Prostate gland (tissue), 2 donors: ENCODE measurements at regions not wholly inside any gene's neighbourhood (a gene's known extent, or its start where the extent isn't known, plus 50 kb on each side); places are given as distances from the start of the nearest gene placed in this dataset.

Experiments
- DNase-seq: peaks from one replicate; pipeline ENCODE4 v3.0.0-alpha.2; 2019; ENCODE audit warnings: low spot score
- H3K27ac ChIP-seq, 2 donors: fragments of 200-600 bp; sonication (generic); 2 replicates each; pipeline ENCODE4 v1.5.1; 2017 to 2019
- H3K27me3 ChIP-seq: fragments of 200-600 bp; sonication (generic); replicated peaks from 2 replicates; pipeline ENCODE4 v1.5.1; 2019; ENCODE audit not compliant: insufficient read depth
- H3K36me3 ChIP-seq, 2 donors: fragments of 200-600 bp; sonication (generic); 1 replicate in 1 of 2; 2 replicates in 1 of 2; pipeline versions ENCODE4 v1.5.1 to v1.8.1; 2017 to 2019
- H3K4me1 ChIP-seq: fragments of 200-600 bp; sonication (generic); replicated peaks from 2 replicates; pipeline ENCODE4 v1.5.1; 2019
- H3K4me3 ChIP-seq, 2 donors: fragments of 200-600 bp; sonication (generic); 2 replicates each; pipeline ENCODE4 v1.5.1; 2017 to 2019
- H3K9me3 ChIP-seq: fragments of 200-600 bp; sonication (generic); 2 replicates; pipeline ENCODE4 v1.5.1; 2017
- POLR2A ChIP-seq: fragments of 450-650 bp; IDR thresholded peaks from one replicate; pipeline ENCODE4 v1.6.1; 2016; ENCODE audit warnings: antibody characterized with exemption, mild to moderate bottlenecking
- POLR2AphosphoS5 ChIP-seq: sonication (generic); formaldehyde crosslinking; IDR thresholded peaks from one replicate; pipeline ENCODE4 v1.6.1; 2017; ENCODE audit warnings: antibody characterized with exemption
- WGBS: methylation state at CpG from one replicate; pipeline ENCODE4 v1.1.5; 2018; 5-methylcytosine and 5-hydroxymethylcytosine counted together
- intact Hi-C: fragments of 100-400 bp; cut with DNase I; formaldehyde crosslinking; loops from one replicate; pipeline ENCODE4 v1.14.2; 2022
- TF ChIP-seq, protein P1 (sequence below), 4 experiments: fragments of 200-600 bp in 2 of 4; fragments of 450-650 bp in 2 of 4; sonication (generic) in 2 of 4; IDR thresholded peaks; 1 replicate in 3 of 4; 2 replicates in 1 of 4; pipeline ENCODE4 v1.5.1; 2016 to 2019; ENCODE audit warnings: antibody characterized with exemption in 4 of 4, mild to moderate bottlenecking in 2 of 4, moderate library complexity in 2 of 4

DNA sequence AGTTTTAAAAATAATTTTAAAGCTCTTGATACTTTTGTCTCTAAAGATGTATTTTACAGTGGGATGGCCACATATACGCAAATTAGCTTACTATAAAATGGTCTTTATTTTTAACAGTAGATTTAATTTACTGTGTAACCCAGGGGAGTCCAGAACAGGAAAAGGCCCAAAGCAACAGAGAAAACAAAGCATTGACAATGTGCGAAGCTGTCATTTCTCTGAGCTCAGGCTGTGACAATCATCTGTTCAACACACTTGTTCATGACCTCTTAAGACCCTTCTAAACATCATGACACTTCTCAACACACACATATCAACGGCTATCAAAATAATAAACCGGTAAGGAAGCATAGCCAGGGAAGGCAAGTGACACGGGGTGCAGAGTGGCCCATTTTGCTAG lies 499.6 kb upstream of the MPDZ start:
- no peaks in the 10 kb centered on the region for H3K27me3 ChIP-seq
- TF ChIP-seq POLR2AphosphoS5 (no peak), POLR2A (no peak)
- TF ChIP-seq, protein P1, sequence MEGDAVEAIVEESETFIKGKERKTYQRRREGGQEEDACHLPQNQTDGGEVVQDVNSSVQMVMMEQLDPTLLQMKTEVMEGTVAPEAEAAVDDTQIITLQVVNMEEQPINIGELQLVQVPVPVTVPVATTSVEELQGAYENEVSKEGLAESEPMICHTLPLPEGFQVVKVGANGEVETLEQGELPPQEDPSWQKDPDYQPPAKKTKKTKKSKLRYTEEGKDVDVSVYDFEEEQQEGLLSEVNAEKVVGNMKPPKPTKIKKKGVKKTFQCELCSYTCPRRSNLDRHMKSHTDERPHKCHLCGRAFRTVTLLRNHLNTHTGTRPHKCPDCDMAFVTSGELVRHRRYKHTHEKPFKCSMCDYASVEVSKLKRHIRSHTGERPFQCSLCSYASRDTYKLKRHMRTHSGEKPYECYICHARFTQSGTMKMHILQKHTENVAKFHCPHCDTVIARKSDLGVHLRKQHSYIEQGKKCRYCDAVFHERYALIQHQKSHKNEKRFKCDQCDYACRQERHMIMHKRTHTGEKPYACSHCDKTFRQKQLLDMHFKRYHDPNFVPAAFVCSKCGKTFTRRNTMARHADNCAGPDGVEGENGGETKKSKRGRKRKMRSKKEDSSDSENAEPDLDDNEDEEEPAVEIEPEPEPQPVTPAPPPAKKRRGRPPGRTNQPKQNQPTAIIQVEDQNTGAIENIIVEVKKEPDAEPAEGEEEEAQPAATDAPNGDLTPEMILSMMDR (IDR thresholded peaks at IDR 0.05) = no peak
- H3K36me3 ChIP-seq = no peaks in the 10 kb centered on the region
- no peak for DNase-seq
- WGBS = 94% methylated on average over 5 of the region's 5 CpGs
- H3K4me1 ChIP-seq = no peaks in the 10 kb centered on the region
- H3K27ac ChIP-seq = no peak overlapping the region
- H3K9me3 ChIP-seq = no peaks in the 10 kb centered on the region
- intact Hi-C loops = no loop called here
- no peak overlapping the region for H3K4me3 ChIP-seq

DNA sequence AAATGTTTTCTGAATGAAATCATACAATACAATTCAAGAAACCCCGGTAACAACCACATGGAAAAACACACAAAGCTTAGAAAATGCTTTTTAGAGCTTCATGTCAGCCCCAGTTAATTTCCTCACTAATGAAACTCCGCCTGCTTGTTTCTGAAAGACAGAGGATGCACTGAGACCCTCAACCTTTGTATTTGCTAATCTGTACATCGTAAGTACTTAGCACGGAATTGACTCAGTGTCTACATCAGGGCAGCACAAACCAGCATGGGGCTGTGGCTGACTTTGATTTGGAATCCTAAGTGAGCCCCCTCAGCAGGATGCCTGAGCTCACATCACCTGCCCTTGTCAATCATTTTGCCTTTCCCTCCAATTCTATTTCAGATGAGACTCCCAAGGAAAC lies 499.1 kb upstream of the MPDZ start:
- Histone ChIP-seq H3K36me3 (no peaks in the 10 kb centered on the region), H3K27ac (no peak overlapping the region), H3K4me3 (no peak overlapping the region), H3K9me3 (no peaks in the 10 kb centered on the region), H3K27me3 (no peaks in the 10 kb centered on the region), H3K4me1 (no peaks in the 10 kb centered on the region)
- no peak for DNase-seq
- TF ChIP-seq, protein P1 (IDR thresholded peaks at IDR 0.05) = no peak
- TF ChIP-seq POLR2AphosphoS5 (no peak), POLR2A (no peak)
- intact Hi-C loops = no loop called here
- WGBS = 69% methylated on average over 4 of the region's 4 CpGs

DNA sequence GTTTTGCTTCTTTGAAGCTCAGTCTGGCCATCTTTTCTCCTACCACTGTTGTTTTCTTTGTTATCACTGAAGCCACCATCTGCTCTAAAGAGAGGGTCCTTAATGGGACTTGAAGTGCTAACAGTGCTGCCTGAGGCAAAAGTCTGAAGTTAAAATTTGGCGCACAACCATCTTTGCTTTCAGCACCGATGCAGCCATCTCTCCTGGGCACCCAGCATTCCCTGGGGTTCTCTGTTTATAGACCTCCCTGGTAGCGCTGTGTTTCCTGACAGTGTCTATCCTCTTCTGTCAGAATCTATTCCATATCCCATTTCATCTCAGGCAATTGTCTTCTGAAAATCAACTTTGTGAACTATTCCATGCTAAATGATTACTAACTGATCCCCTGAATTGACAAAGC lies 491.5 kb upstream of the MPDZ start:
- intact Hi-C loops = no loop called here
- no peaks in the 10 kb centered on the region for H3K27me3 ChIP-seq
- 86% methylated on average over 3 of the region's 3 CpGs for WGBS
- no peaks in the 10 kb centered on the region for H3K36me3 ChIP-seq
- no peaks in the 10 kb centered on the region for H3K4me1 ChIP-seq
- TF ChIP-seq, protein P1 (IDR thresholded peaks at IDR 0.05) = no peak
- TF ChIP-seq POLR2AphosphoS5 = no peak
- no peak for TF ChIP-seq POLR2A
- H3K27ac ChIP-seq = no peak overlapping the region
- H3K4me3 ChIP-seq = no peak overlapping the region
- no peaks in the 10 kb centered on the region for H3K9me3 ChIP-seq
- DNase-seq = no peak

DNA sequence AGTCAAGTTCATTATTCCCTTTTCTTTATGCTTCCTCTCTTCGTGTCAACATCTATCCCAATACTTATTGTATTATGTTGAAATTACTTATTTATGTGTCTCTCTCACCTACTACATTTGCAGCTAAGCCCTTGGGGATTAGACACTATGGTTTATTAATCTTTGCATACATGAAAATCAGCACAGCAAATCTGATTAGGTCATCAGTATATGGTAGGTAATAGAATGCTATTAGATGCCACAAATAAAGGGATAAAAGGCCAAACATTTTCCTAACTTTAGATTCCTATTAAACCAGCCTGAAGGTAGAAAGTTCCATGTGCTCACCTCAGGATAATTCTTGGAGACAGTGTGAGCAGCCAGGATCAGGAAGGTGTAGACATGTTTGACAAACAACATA lies 490.1 kb upstream of the MPDZ start:
- no peaks in the 10 kb centered on the region for H3K27me3 ChIP-seq
- intact Hi-C loops = no loop called here
- DNase-seq = no peak
- no peaks in the 10 kb centered on the region for H3K9me3 ChIP-seq
- no peaks in the 10 kb centered on the region for H3K36me3 ChIP-seq
- no peaks in the 10 kb centered on the region for H3K4me1 ChIP-seq
- 83% methylated on average over 1 of the region's 1 CpG for WGBS
- H3K4me3 ChIP-seq = no peak overlapping the region
- TF ChIP-seq, protein P1 (IDR thresholded peaks at IDR 0.05) = no peak
- no peak for TF ChIP-seq POLR2AphosphoS5
- no peak overlapping the region for H3K27ac ChIP-seq

DNA sequence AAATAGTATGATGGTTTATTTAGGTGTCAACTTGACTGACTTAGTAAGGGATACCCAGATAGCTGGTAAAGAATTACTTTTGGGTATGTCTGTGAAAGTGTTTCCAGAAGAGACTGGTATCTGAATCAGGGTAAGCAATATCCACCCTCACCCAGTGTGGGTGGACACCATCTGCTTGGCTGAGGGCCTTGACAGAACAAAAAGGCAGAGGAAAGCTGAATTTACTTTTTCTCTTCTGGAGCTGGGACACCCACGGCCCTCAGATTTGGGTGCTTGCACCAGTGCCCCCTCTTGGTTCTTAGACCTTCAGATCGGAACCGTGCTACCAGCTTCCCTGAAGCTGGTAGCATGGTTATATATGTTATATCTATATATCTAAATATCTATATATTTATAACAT lies 489.5 kb upstream of the MPDZ start:
- no peaks in the 10 kb centered on the region for H3K9me3 ChIP-seq
- no peak overlapping the region for H3K4me3 ChIP-seq
- TF ChIP-seq, protein P1 (IDR thresholded peaks at IDR 0.05) = no peak
- TF ChIP-seq POLR2AphosphoS5 = no peak
- H3K27ac ChIP-seq = no peak overlapping the region
- no peaks in the 10 kb centered on the region for H3K4me1 ChIP-seq
- 93% methylated on average over 3 of the region's 3 CpGs for WGBS
- intact Hi-C loops = no loop called here
- H3K36me3 ChIP-seq = no peaks in the 10 kb centered on the region
- no peaks in the 10 kb centered on the region for H3K27me3 ChIP-seq
- no peak for DNase-seq
